ENCODE measurements at regions not wholly inside any gene's neighbourhood (a gene's known extent, or its start where the extent isn't known, plus 50 kb on each side); places are given as distances from the start of the nearest gene placed in this dataset.

DNA sequence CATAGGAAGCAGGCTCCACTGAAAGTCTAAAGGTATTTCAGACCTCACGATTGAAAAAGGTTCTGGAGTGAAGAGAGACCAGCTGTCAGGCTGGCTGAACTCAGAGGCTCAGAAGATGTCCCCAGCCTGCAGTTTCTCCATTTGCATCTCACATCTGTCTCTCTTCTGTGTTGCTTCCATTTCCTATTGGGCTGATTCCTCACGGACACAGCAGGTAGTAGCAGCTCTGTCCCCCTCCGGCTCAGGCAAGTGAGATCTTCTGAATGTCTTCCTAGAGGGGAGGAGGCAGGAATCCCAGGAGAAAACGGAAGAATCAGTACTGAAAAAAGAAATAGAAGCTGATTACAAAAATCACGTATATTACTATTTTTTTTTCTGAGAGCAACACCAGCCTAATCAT is 274.1 kb upstream of the COBL start:
- Mint-ChIP-seq H3K4me3 (no peak overlapping the region), H3K9me3 (peaks cover 6% of the 10 kb centered on the region), H3K4me1 (ENCODE audit: low read depth) (no peaks in the 10 kb centered on the region), H3K27me3 (no peaks in the 10 kb centered on the region), H3K27ac (no peak overlapping the region), H3K36me3 (ENCODE audit: low read depth) (no peaks in the 10 kb centered on the region)
- TF ChIP-seq CTCF (IDR thresholded peaks at IDR 0.05): no peak
- POLR2A ChIA-PET: no interaction called here
- no peak for ATAC-seq (ENCODE audit: poor library complexity)
- Histone ChIP-seq H3K4me1 (ENCODE audit: insufficient read depth, low read length) (no peaks in the 10 kb centered on the region), H3K36me3 (ENCODE audit: insufficient read depth, low read length) (no peaks in the 10 kb centered on the region), H3K4me3 (ENCODE audit: low read length) (no peak overlapping the region), H3K9me3 (ENCODE audit: control insufficient read depth in 1 of 2, insufficient read depth in 1 of 2, low read length in 2 of 2) (peaks cover 0 to 3% of the 10 kb centered on the region in 2 experiments), H3K27me3 (ENCODE audit: control insufficient read depth in 1 of 2, insufficient read depth in 2 of 2, low read length in 2 of 2) (no peaks in the 10 kb centered on the region), H3K27ac (ENCODE audit: low read depth in 1 of 2, low read length in 2 of 2) (no peak overlapping the region)
- intact Hi-C loops (cut with DNase I, micrococcal nuclease): no loop called here
- CTCF ChIA-PET: no interaction called here
- DNase-seq: no peak

GRCh38 chr7:51589111-51589510 is 272.5 kb upstream of the COBL start:
- ChIA-PET POLR2A (no interaction called here), CTCF (no interaction called here)
- Mint-ChIP-seq H3K27ac (no peak overlapping the region), H3K27me3 (no peaks in the 10 kb centered on the region), H3K36me3 (ENCODE audit: low read depth) (no peaks in the 10 kb centered on the region), H3K4me1 (ENCODE audit: low read depth) (no peaks in the 10 kb centered on the region), H3K9me3 (peaks cover 6% of the 10 kb centered on the region), H3K4me3 (no peak overlapping the region)
- Histone ChIP-seq H3K4me3 (ENCODE audit: low read length) (no peak overlapping the region), H3K9me3 (ENCODE audit: control insufficient read depth in 1 of 2, insufficient read depth in 1 of 2, low read length in 2 of 2) (peaks cover 0 to 12% of the 10 kb centered on the region in 2 experiments), H3K27me3 (ENCODE audit: control insufficient read depth in 1 of 2, insufficient read depth in 2 of 2, low read length in 2 of 2) (no peaks in the 10 kb centered on the region), H3K36me3 (ENCODE audit: insufficient read depth, low read length) (no peaks in the 10 kb centered on the region), H3K27ac (ENCODE audit: low read depth in 1 of 2, low read length in 2 of 2) (no peak overlapping the region), H3K4me1 (ENCODE audit: insufficient read depth, low read length) (no peaks in the 10 kb centered on the region)
- DNase-seq (no peak), ATAC-seq (ENCODE audit: poor library complexity) (no peak)
- intact Hi-C loops (cut with DNase I, micrococcal nuclease): no loop called here
- no peak for TF ChIP-seq CTCF (IDR thresholded peaks at IDR 0.05)

- Mint-ChIP-seq H3K4me3 (no peak overlapping the region), H3K27ac (no peak overlapping the region), H3K9me3 (peaks cover 5% of the 10 kb centered on the region), H3K27me3 (no peaks in the 10 kb centered on the region), H3K4me1 (ENCODE audit: low read depth) (no peaks in the 10 kb centered on the region), H3K36me3 (ENCODE audit: low read depth) (no peaks in the 10 kb centered on the region)
- ATAC-seq (ENCODE audit: poor library complexity): no peak
- no peaks in the 10 kb centered on the region for H3K4me1 ChIP-seq (ENCODE audit: insufficient read depth, low read length)
- no peak for DNase-seq
- H3K27me3 ChIP-seq (ENCODE audit: control insufficient read depth in 1 of 2, insufficient read depth in 2 of 2, low read length in 2 of 2): no peaks in the 10 kb centered on the region
- ChIA-PET POLR2A (no interaction called here), CTCF (no interaction called here)
- H3K36me3 ChIP-seq (ENCODE audit: insufficient read depth, low read length): no peaks in the 10 kb centered on the region
- H3K4me3 ChIP-seq (ENCODE audit: low read length): no peak overlapping the region
- H3K27ac ChIP-seq (ENCODE audit: low read depth in 1 of 2, low read length in 2 of 2): no peak overlapping the region
- intact Hi-C loops (cut with DNase I, micrococcal nuclease): no loop called here
- H3K9me3 ChIP-seq (ENCODE audit: control insufficient read depth in 1 of 2, insufficient read depth in 1 of 2, low read length in 2 of 2): peaks cover 0 to 12% of the 10 kb centered on the region in 2 experiments
- TF ChIP-seq CTCF (IDR thresholded peaks at IDR 0.05): no peak
Observed at GRCh38 chr7:51587604-51588003, 271.0 kb upstream of the COBL start.

Data from CD4-positive, alpha-beta T cell (primary cell).